K562 (cell line): ENCODE measurements at regions not wholly inside any gene's neighbourhood (a gene's known extent, or its start where the extent isn't known, plus 50 kb on each side); places are given as distances from the start of the nearest gene placed in this dataset.

Experiments
- ATAC-seq: fragments of 200-7000 bp; cut with Tn5 transposase; 3 replicates; pipeline ENCODE4 v1.9.1; 2020; ENCODE audit warnings: moderate library complexity
- BruUV-seq: library from RNA; stranded (reverse); fragments of 400-500 nt; replicated peaks from 2 replicates; lab custom pipeline; 2021; lab: Mats Ljungman, UMichigan
- CTCF ChIA-PET: fragments of 300-600 bp; formaldehyde crosslinking; extraction: SDS; loops from one replicate; lab custom pipeline; 2021; ENCODE audit warnings: low intra/inter-chr PET ratio; lab: Yijun Ruan, JAX
- POLR2A ChIA-PET: fragments of 300-600, 350-650 bp; sonication (Branson Sonifier 250); formaldehyde crosslinking; extraction: SDS; loops from one replicate; lab custom pipeline; 2021; ENCODE audit warnings: antibody characterized with exemption, inconsistent platforms; lab: Yijun Ruan, JAX
- DNase-seq, 4 experiments: peaks; one replicate each; pipeline versions ENCODE4 v3.0.0 to v3.0.0-alpha.2; 2011 to 2018; ENCODE audit warnings: low spot score in 3 of 4, mixed read lengths in 3 of 4; ENCODE audit errors: extremely low read depth in 1 of 4
- FAIRE-seq: peaks from 2 replicates; lab custom pipeline; 2011; peaks lifted over from hg19 to GRCh38; lab: Jason Lieb, UNC
- H2AFZ ChIP-seq: 2 replicates; pipeline ENCODE4 v1.6.0; 2011; ENCODE audit warnings: low read depth, low read length, control low read depth, inconsistent platforms
- H3K27ac ChIP-seq: fragments of 200-600 bp; 3 replicates; pipeline ENCODE4 v1.8.0; 2011; ENCODE audit warnings: low read depth, mild to moderate bottlenecking, control low read depth, inconsistent platforms, low read length, moderate library complexity, mixed read lengths; ENCODE audit errors: extremely low read depth
- H3K27me3 ChIP-seq, 2 experiments: fragments of 300-600 bp in 1 of 2; 2 replicates in 1 of 2; 3 replicates in 1 of 2; pipeline versions ENCODE4 v1.6.0 to v1.8.0; 2011; ENCODE audit warnings: inconsistent platforms in 2 of 2, low read length in 2 of 2, mild to moderate bottlenecking in 1 of 2, mixed read lengths in 1 of 2, moderate library complexity in 1 of 2; ENCODE audit not compliant: control insufficient read depth in 2 of 2, insufficient read depth in 2 of 2
- H3K36me3 ChIP-seq: fragments of 300-600 bp; 3 replicates; pipeline ENCODE4 v1.8.0; 2011; ENCODE audit warnings: mild to moderate bottlenecking, low read length, inconsistent platforms; ENCODE audit not compliant: control insufficient read depth, insufficient read depth
- H3K4me1 ChIP-seq, 2 experiments: fragments of 200-600 bp in 1 of 2; replicated peaks in 1 of 2; 2 replicates in 1 of 2; 3 replicates in 1 of 2; pipeline versions ENCODE4 v1.5.1 to v1.8.0; 2011; ENCODE audit warnings: inconsistent platforms in 2 of 2, low read length in 2 of 2, mild to moderate bottlenecking in 1 of 2, mixed read lengths in 1 of 2, moderate library complexity in 1 of 2; ENCODE audit not compliant: control insufficient read depth in 2 of 2, insufficient read depth in 2 of 2
- H3K4me2 ChIP-seq: 2 replicates; pipeline ENCODE4 v1.6.1; 2011; ENCODE audit warnings: low read length, control low read depth, inconsistent platforms, mixed read lengths; ENCODE audit not compliant: insufficient read depth
- H3K4me3 ChIP-seq: fragments of 200-600 bp; sonication (generic), shearing (Covaris generic); 2 replicates; pipeline ENCODE4 v1.5.1; 2016; ENCODE audit warnings: control low read depth, inconsistent platforms
- H3K79me2 ChIP-seq: fragments of 200-600 bp; 3 replicates; pipeline ENCODE4 v1.8.0; 2011; ENCODE audit warnings: low read length, inconsistent platforms; ENCODE audit not compliant: control insufficient read depth, insufficient read depth
- H3K9ac ChIP-seq, 2 experiments: 2 replicates each; pipeline versions ENCODE4 v1.6.0 to v1.6.1; 2011; ENCODE audit warnings: low read depth in 2 of 2, low read length in 2 of 2, control low read depth in 1 of 2, inconsistent platforms in 1 of 2, mild to moderate bottlenecking in 1 of 2, mixed read lengths in 1 of 2; ENCODE audit not compliant: insufficient read depth in 1 of 2
- H3K9me1 ChIP-seq: one replicate; pipeline ENCODE4 v1.6.0; 2011; ENCODE audit warnings: inconsistent platforms, mild to moderate bottlenecking, low read length, moderate library complexity; ENCODE audit not compliant: control insufficient read depth, insufficient read depth
- H3K9me3 ChIP-seq: replicated peaks from 2 replicates; pipeline ENCODE4 v1.5.1; 2011; ENCODE audit warnings: low read depth, low read length, inconsistent platforms; ENCODE audit not compliant: control insufficient read depth, insufficient read depth
- H4K20me1 ChIP-seq: replicated peaks from 2 replicates; pipeline ENCODE4 v1.6.1; 2011; ENCODE audit warnings: low read length, inconsistent platforms, mixed read lengths; ENCODE audit not compliant: control insufficient read depth, insufficient read depth
- GATAD2B ChIP-seq: fragments of 450-650 bp; IDR thresholded peaks from 2 replicates; pipeline ENCODE4 v1.6.1; 2017; ENCODE audit warnings: mild to moderate bottlenecking, borderline replicate concordance
- RBM15 ChIP-seq: fragments of 200-400 bp; formaldehyde crosslinking; IDR thresholded peaks from 2 replicates; pipeline ENCODE4 v1.6.1; 2018; ENCODE audit warnings: mild to moderate bottlenecking, low read length, moderate library complexity; ENCODE audit not compliant: insufficient read depth
- SMC3 ChIP-seq: conservative IDR thresholded peaks from 2 replicates; pipeline ENCODE4 v1.6.1; 2011; ENCODE audit warnings: low read depth, low read length, improper control_type of control experiment; ENCODE audit not compliant: insufficient read depth
- ZFP91 ChIP-seq: sonication (generic); formaldehyde crosslinking; IDR thresholded peaks from 2 replicates; pipeline ENCODE4 v1.8.0; 2022; ENCODE audit warnings: mild to moderate bottlenecking, missing genetic modification reagents
- ZNF316 ChIP-seq: fragments of 450-650 bp; IDR thresholded peaks from 2 replicates; pipeline ENCODE4 v1.6.1; 2016
- WGBS: fragments of 100-300 bp; shearing (Covaris generic); methylation state at CpG from one replicate; pipeline ENCODE4 v1.1.6; 2016; ENCODE audit warnings: low coverage, mixed read lengths; ENCODE audit not compliant: insufficient coverage; ENCODE audit errors: missing lambda C conversion rate; 5-methylcytosine and 5-hydroxymethylcytosine counted together
- in situ Hi-C: fragments of 300-500 bp; cut with MboI; formaldehyde crosslinking; loops from 4 replicates; pipeline ENCODE4 v1.15.0; 2018; ENCODE audit warnings: inconsistent platforms, mixed read lengths
- intact Hi-C: fragments of 100-400 bp; cut with micrococcal nuclease; formaldehyde crosslinking; loops from 2 replicates; pipeline ENCODE4 v1.14.2; 2022
- TF ChIP-seq, protein P1 (sequence below): fragments of 450-650 bp; conservative IDR thresholded peaks from 2 replicates; pipeline ENCODE4 v1.6.1; 2016; ENCODE audit warnings: missing genetic modification characterization, low read depth, mild to moderate bottlenecking, missing compliant biosample characterization, moderate library complexity

DNA sequence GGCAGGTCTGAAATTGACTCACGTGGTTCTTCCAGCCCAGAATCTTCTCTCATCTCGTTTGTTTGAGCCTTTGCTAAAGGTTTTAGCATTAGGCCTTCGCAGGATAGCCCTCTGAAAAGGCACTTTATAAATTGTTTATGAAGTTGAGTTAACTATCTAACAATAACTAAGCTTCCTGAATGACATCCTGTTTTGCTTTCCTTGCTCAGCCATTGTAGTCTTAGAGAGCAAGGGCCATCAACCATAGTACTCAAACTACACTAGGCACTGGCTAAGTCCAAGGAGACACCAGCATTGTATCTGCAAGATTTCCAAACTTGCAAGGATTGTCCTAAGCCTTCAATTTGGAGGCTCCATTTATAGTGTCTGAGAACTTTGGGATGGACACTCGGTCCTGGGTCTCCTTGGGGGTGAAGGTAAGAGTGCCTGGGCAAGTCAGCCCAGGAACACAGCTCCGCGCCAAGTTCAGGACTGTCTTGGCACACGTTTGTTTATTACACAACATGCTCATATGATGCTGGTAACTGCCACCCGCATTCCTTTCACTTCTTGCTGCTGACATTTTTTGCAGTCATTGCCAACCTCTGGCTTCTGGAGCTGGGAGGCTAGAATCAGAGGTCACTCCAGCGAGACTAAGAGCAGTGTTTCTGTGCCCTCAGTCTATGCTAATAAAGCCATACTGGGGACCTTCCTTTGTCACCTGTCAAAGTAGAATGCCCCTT is 151.1 kb downstream of the ESM1 start (continued):
- TF ChIP-seq SMC3 = no peak

DNA sequence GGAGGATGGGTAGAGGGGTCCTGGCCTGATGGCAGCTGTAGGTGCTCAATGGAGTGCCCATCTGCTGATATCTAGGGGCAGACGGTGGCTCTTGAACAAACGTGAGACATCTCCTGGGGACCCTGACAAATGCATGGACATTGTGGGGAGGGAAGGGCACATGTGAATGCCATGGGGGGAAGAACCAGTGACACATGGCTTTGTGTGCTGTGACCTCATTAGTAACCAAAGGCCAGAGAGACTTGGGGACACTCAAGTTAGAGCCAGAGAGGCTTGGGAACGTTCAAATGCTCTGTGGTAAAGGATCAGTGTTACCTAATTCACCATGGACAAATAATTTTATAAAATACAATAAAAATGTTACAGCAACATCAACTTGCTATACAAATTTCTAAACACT is 151.8 kb downstream of the ESM1 start:
- in situ Hi-C loops = no loop called here
- CTCF ChIA-PET = no interaction called here

More for the DNA sequence above, 151.8 kb downstream of the ESM1 start:
- Histone ChIP-seq H3K79me2 (no peaks in the 10 kb centered on the region), H3K9me3 (no peaks in the 10 kb centered on the region), H3K36me3 (no peaks in the 10 kb centered on the region), H3K27me3 (peaks cover 18 to 40% of the 10 kb centered on the region in 2 experiments), H3K27ac (no peak overlapping the region), H2AFZ (no peak overlapping the region), H3K4me3 (no peak overlapping the region), H3K4me1 (no peaks in the 10 kb centered on the region; a peak in 1 of 5 replicates), H3K9me1 (no peaks in the 10 kb centered on the region), H3K4me2 (no peak overlapping the region), H4K20me1 (no peaks in the 10 kb centered on the region; the same call in 1 of the 2 replicates), H3K9ac (no peak overlapping the region)
- BruUV-seq = no TSS peak
- intact Hi-C loops = no loop called here
- POLR2A ChIA-PET = no interaction called here
- no peak for ATAC-seq
- no peak for DNase-seq
- no peak for FAIRE-seq
- 0% methylated on average over 3 of the region's 3 CpGs for WGBS
- no peak for TF ChIP-seq ZFP91 (CRISPR knock-in tag)
- no peak for TF ChIP-seq GATAD2B
- TF ChIP-seq RBM15 = no peak
- TF ChIP-seq ZNF316 = no peak
- TF ChIP-seq, protein P1, sequence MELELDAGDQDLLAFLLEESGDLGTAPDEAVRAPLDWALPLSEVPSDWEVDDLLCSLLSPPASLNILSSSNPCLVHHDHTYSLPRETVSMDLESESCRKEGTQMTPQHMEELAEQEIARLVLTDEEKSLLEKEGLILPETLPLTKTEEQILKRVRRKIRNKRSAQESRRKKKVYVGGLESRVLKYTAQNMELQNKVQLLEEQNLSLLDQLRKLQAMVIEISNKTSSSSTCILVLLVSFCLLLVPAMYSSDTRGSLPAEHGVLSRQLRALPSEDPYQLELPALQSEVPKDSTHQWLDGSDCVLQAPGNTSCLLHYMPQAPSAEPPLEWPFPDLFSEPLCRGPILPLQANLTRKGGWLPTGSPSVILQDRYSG = no peak
